Heart left ventricle (tissue), 13 donors: ENCODE measurements at regions not wholly inside any gene's neighbourhood (a gene's known extent, or its start where the extent isn't known, plus 50 kb on each side); places are given as distances from the start of the nearest gene placed in this dataset.

Source experiments
- POLR2A ChIP-seq, 2 donors: fragments of 450-650 bp; IDR thresholded peaks; one replicate each; pipeline ENCODE4 v1.6.1; 2017; ENCODE audit warnings: antibody characterized with exemption in 2 of 2, mild to moderate bottlenecking in 2 of 2, moderate library complexity in 2 of 2
- TF ChIP-seq, protein P1 (sequence below), 12 donors: fragments of 200-600 bp; sonication (generic) in 4 of 12; IDR thresholded peaks; one replicate each; pipeline versions ENCODE4 v1.5.0 to v1.8.0; 2018 to 2022; ENCODE audit warnings: antibody characterized with exemption in 12 of 12, mild to moderate bottlenecking in 5 of 12
- donor health status: ischemic (EF 13 %, LVEDD 7.1; RV severe dilation, severe dysfunction).
- donor health status: DM: no; HTN: yes; CAD: no.
- donor health status: DM: no; HTN: no; CAD: no.
- donor health status: ischemic (EF 25% LVEDD 6.9; RV normal size, moderate dysfunction).
- donor health status: ischemic (EF 25% LVEDD 5.7; RV mildly dilated, moderate dysfunction).
- donor health status: ischemic (EF 35%, LVEDD 5.7; RV mildly dilated, moderate dysfunction).
- donor health status: nonischemic (EF 11% LVEDD 7.7; RV severe dilation, severe dysfunction).
- donor health status: DM: yes; HTN: yes; CAD: no.
- donor health status: PGD.
- donor health status: ischemic (EF 29% LVEDD 5.4; RV normal size, mild dysfunction).
- donor health status: nonischemic (EF 23%, LVEDD 6.1; RV moderate dilation, normal function).

DNA sequence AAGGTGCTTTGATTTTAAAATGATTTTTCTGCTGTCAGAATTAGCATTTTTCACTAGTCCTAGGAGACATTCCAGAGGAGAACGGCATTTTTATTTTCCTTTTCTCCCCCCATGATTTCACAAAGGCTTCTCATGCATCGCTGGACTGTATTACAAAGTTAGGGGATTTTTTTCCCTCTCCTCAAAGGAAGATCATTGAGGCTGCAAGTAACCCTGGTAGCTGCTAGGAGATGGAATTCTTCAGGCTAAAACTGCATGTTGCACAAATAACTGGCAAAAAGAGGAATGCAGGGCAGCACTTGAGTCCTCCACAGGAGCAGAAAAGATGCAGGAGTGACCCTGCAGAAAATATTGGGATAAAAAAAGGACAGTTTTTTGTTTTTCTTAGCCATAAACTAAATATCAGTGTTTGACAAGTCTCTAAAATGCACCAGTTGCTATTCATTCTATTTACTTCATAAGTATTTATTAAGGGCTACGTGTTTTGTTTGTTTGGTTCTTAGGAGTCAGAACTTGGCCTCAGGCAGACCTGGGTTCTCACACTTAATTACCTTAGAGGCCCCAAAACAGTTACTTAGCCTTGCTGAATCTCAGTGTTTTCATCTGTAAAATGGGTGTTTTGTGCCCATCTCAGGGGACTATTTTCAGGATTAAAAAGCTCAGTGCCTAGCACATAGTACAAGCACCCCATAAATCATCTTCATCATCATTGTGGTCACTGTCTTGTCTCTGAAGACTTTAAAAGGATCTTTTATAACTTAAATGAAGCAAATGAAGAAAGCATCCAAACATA lies 144.5 kb upstream of the ID4 start:
- TF ChIP-seq, protein P1, sequence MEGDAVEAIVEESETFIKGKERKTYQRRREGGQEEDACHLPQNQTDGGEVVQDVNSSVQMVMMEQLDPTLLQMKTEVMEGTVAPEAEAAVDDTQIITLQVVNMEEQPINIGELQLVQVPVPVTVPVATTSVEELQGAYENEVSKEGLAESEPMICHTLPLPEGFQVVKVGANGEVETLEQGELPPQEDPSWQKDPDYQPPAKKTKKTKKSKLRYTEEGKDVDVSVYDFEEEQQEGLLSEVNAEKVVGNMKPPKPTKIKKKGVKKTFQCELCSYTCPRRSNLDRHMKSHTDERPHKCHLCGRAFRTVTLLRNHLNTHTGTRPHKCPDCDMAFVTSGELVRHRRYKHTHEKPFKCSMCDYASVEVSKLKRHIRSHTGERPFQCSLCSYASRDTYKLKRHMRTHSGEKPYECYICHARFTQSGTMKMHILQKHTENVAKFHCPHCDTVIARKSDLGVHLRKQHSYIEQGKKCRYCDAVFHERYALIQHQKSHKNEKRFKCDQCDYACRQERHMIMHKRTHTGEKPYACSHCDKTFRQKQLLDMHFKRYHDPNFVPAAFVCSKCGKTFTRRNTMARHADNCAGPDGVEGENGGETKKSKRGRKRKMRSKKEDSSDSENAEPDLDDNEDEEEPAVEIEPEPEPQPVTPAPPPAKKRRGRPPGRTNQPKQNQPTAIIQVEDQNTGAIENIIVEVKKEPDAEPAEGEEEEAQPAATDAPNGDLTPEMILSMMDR (IDR thresholded peaks at IDR 0.05), result no peak
- TF ChIP-seq POLR2A (IDR thresholded peaks at IDR 0.05), result no peak
